CD4-positive, alpha-beta T cell (primary cell): ENCODE measurements at regions not wholly inside any gene's neighbourhood (a gene's known extent, or its start where the extent isn't known, plus 50 kb on each side); places are given as distances from the start of the nearest gene placed in this dataset.

Experiments used
- ATAC-seq: fragments of 200-7000 bp; cut with Tn5 transposase; one replicate; pipeline ENCODE4 v1.10.0; 2022; ENCODE audit warnings: mild to moderate bottlenecking; ENCODE audit not compliant: poor library complexity
- CTCF ChIA-PET: fragments of 350-600 bp; sonication (Branson Sonifier 250); formaldehyde crosslinking; loops from one replicate; lab custom pipeline; 2021; ENCODE audit warnings: antibody characterized with exemption, inconsistent platforms; lab: Charles Lee
- POLR2A ChIA-PET: fragments of 350-600 bp; sonication (Branson Sonifier 250); formaldehyde crosslinking; loops from one replicate; lab custom pipeline; 2021; ENCODE audit warnings: antibody characterized with exemption, inconsistent platforms; lab: Charles Lee
- DNase-seq, 14 experiments: peaks; one replicate each; pipeline ENCODE4 v3.0.0-alpha.2; 2013 to 2020; ENCODE audit warnings: mixed read lengths in 2 of 14
- H3K27ac ChIP-seq, 2 donors: one replicate each; pipeline versions ENCODE4 v1.5.1 to v1.7.0; 2013; ENCODE audit warnings: low read length in 2 of 2, low read depth in 1 of 2, mild to moderate bottlenecking in 1 of 2
- H3K27me3 ChIP-seq, 2 experiments: 1 replicate in 1 of 2; 2 replicates in 1 of 2; pipeline versions ENCODE4 v1.6.1 to v1.7.0; 2013; ENCODE audit warnings: low read length in 2 of 2, control low read depth in 1 of 2, mild to moderate bottlenecking in 1 of 2, moderate library complexity in 1 of 2; ENCODE audit not compliant: insufficient read depth in 2 of 2, control insufficient read depth in 1 of 2
- H3K36me3 ChIP-seq: one replicate; pipeline ENCODE4 v1.6.1; 2013; ENCODE audit warnings: low read length, control low read depth; ENCODE audit not compliant: insufficient read depth
- H3K4me1 ChIP-seq: one replicate; pipeline ENCODE4 v1.6.1; 2013; ENCODE audit warnings: low read length, control low read depth; ENCODE audit not compliant: insufficient read depth
- H3K4me3 ChIP-seq: one replicate; pipeline ENCODE4 v1.5.1; 2013; ENCODE audit warnings: mild to moderate bottlenecking, low read length, moderate library complexity
- H3K9me3 ChIP-seq, 2 experiments: 1 replicate in 1 of 2; 2 replicates in 1 of 2; pipeline versions ENCODE4 v1.6.1 to v1.7.0; 2013; ENCODE audit warnings: low read length in 2 of 2, mild to moderate bottlenecking in 2 of 2, control low read depth in 1 of 2, moderate library complexity in 1 of 2; ENCODE audit not compliant: control insufficient read depth in 1 of 2, insufficient read depth in 1 of 2
- H3K27ac Mint-ChIP-seq: one replicate; pipeline ENCODE4 v1.8.0; 2020; ENCODE audit warnings: mixed read lengths
- H3K27me3 Mint-ChIP-seq: one replicate; pipeline ENCODE4 v1.8.0; 2021; ENCODE audit warnings: mixed read lengths
- H3K36me3 Mint-ChIP-seq: one replicate; pipeline ENCODE4 v1.8.0; 2021; ENCODE audit warnings: low read depth, mixed read lengths
- H3K4me1 Mint-ChIP-seq: one replicate; pipeline ENCODE4 v1.8.0; 2021; ENCODE audit warnings: low read depth, mixed read lengths
- H3K4me3 Mint-ChIP-seq: one replicate; pipeline ENCODE4 v1.8.0; 2020; ENCODE audit warnings: mild to moderate bottlenecking, mixed read lengths
- H3K9me3 Mint-ChIP-seq: one replicate; pipeline ENCODE4 v1.8.0; 2020; ENCODE audit warnings: mixed read lengths
- CTCF ChIP-seq: fragments of 200-600 bp; IDR thresholded peaks from one replicate; pipeline ENCODE4 v1.8.0; 2022; ENCODE audit warnings: antibody characterized with exemption, mild to moderate bottlenecking
- intact Hi-C, 2 experiments: fragments of 100-400 bp; cut with DNase I in 1 of 2; cut with micrococcal nuclease in 1 of 2; formaldehyde crosslinking; loops; one replicate each; pipeline versions ENCODE4 v1.15.1 to v1.9.0; 2023 to 2025; cut with DNase I, micrococcal nuclease

- Mint-ChIP-seq H3K9me3 (no peaks in the 10 kb centered on the region), H3K36me3 (no peaks in the 10 kb centered on the region), H3K27me3 (no peaks in the 10 kb centered on the region), H3K4me1 (no peaks in the 10 kb centered on the region), H3K27ac (no peak overlapping the region), H3K4me3 (no peak overlapping the region)
- Histone ChIP-seq H3K9me3 (peaks cover 0 to 3% of the 10 kb centered on the region in 2 experiments), H3K4me3 (no peak overlapping the region), H3K36me3 (no peaks in the 10 kb centered on the region), H3K27ac (no peak overlapping the region), H3K27me3 (no peaks in the 10 kb centered on the region), H3K4me1 (no peaks in the 10 kb centered on the region)
- DNase-seq: no peak
- POLR2A ChIA-PET: no interaction called here
- no peak for ATAC-seq
- TF ChIP-seq CTCF: no peak
- intact Hi-C loops: no loop called here
- CTCF ChIA-PET: no interaction called here
Measured at GRCh38 chr10:58951087-58951486, 225.4 kb upstream of the PHYHIPL start.

GRCh38 chr10:58951746-58952145 lies 224.7 kb upstream of the PHYHIPL start:
- Histone ChIP-seq H3K4me3 (no peak overlapping the region), H3K27ac (no peak overlapping the region), H3K27me3 (no peaks in the 10 kb centered on the region), H3K9me3 (peaks cover 0 to under 1% of the 10 kb centered on the region in 2 experiments), H3K36me3 (no peaks in the 10 kb centered on the region), H3K4me1 (no peaks in the 10 kb centered on the region)
- intact Hi-C loops: no loop called here
- Mint-ChIP-seq H3K4me3 (no peak overlapping the region), H3K9me3 (no peaks in the 10 kb centered on the region), H3K27me3 (no peaks in the 10 kb centered on the region), H3K4me1 (no peaks in the 10 kb centered on the region), H3K36me3 (no peaks in the 10 kb centered on the region), H3K27ac (no peak overlapping the region)
- ChIA-PET CTCF (no interaction called here), POLR2A (no interaction called here)
- no peak for TF ChIP-seq CTCF
- DNase-seq: no peak
- ATAC-seq: no peak

- no peaks in the 10 kb centered on the region for H3K9me3 Mint-ChIP-seq
- H3K4me1 ChIP-seq: no peaks in the 10 kb centered on the region
- peaks cover 2% of the 10 kb centered on the region for H3K27me3 Mint-ChIP-seq
- H3K4me1 Mint-ChIP-seq: no peaks in the 10 kb centered on the region
- intact Hi-C loops: no loop called here
- no peaks in the 10 kb centered on the region for H3K9me3 ChIP-seq
- H3K27me3 ChIP-seq: no peaks in the 10 kb centered on the region
- H3K27ac Mint-ChIP-seq: no peak overlapping the region
- TF ChIP-seq CTCF: no peak
- DNase-seq: no peak
- no peak overlapping the region for H3K4me3 Mint-ChIP-seq
- ChIA-PET CTCF (no interaction called here), POLR2A (no interaction called here)
- H3K36me3 Mint-ChIP-seq: no peaks in the 10 kb centered on the region
- H3K4me3 ChIP-seq: no peak overlapping the region
- ATAC-seq: no peak
- H3K36me3 ChIP-seq: no peaks in the 10 kb centered on the region
- H3K27ac ChIP-seq: no peak overlapping the region
Measured at GRCh38 chr10:58952162-58952601, 224.3 kb upstream of the PHYHIPL start.
